PC-3 (cell line): ENCODE measurements at regions not wholly inside any gene's neighbourhood (a gene's known extent, or its start where the extent isn't known, plus 50 kb on each side); places are given as distances from the start of the nearest gene placed in this dataset.

Experiments
- CTCF ChIP-seq: fragments of 300-600 bp; sonication (generic); conservative IDR thresholded peaks from 2 replicates; pipeline ENCODE4 v1.5.1; 2017; ENCODE audit warnings: antibody characterized with exemption, low read depth, mild to moderate bottlenecking, low read length
- EZH2phosphoT487 ChIP-seq: fragments of 300-600 bp; sonication (generic); IDR thresholded peaks from 2 replicates; pipeline ENCODE4 v1.6.1; 2018; ENCODE audit warnings: mild to moderate bottlenecking, antibody characterized with exemption, low read length, borderline replicate concordance

- TF ChIP-seq CTCF (no peak), EZH2phosphoT487 (no peak)
Observed at GRCh38 chr6:120122401-120122800, 772.8 kb upstream of the MAN1A1 start.
